22Rv1 (cell line): ENCODE measurements at regions not wholly inside any gene's neighbourhood (a gene's known extent, or its start where the extent isn't known, plus 50 kb on each side); places are given as distances from the start of the nearest gene placed in this dataset.

Experiments used
- H3K27ac ChIP-seq: fragments of 450-650 bp; 2 replicates; pipeline ENCODE4 v1.5.1; 2017
- CTCF ChIP-seq: fragments of 450-650 bp; IDR thresholded peaks from 2 replicates; pipeline ENCODE4 v1.5.1; 2017; ENCODE audit warnings: mild to moderate bottlenecking
- ZFX ChIP-seq: fragments of 450-650 bp; IDR thresholded peaks from 2 replicates; pipeline ENCODE4 v1.6.1; 2017; ENCODE audit warnings: antibody characterized with exemption, borderline replicate concordance

- H3K27ac ChIP-seq: no peak overlapping the region
- TF ChIP-seq ZFX (no peak), CTCF (no peak)
Measured at GRCh38 chr12:124680863-124681778, 113.7 kb upstream of the NCOR2 start.

- TF ChIP-seq ZFX (no peak), CTCF (no peak)
- H3K27ac ChIP-seq: no peak overlapping the region
Measured at GRCh38 chr12:124679533-124680371, 112.3 kb upstream of the NCOR2 start.

GRCh38 chr12:124679047-124679446 lies 111.6 kb upstream of the NCOR2 start:
- no peak overlapping the region for H3K27ac ChIP-seq
- TF ChIP-seq CTCF (no peak), ZFX (no peak)

GRCh38 chr12:124678421-124678893 lies 111.0 kb upstream of the NCOR2 start:
- no peak for TF ChIP-seq ZFX
- TF ChIP-seq CTCF: no peak
- no peak overlapping the region for H3K27ac ChIP-seq

- no peak overlapping the region for H3K27ac ChIP-seq
- TF ChIP-seq ZFX (no peak), CTCF (no peak)
Measured at GRCh38 chr12:124677552-124678356, 110.3 kb upstream of the NCOR2 start.

- H3K27ac ChIP-seq: no peak overlapping the region
Measured at GRCh38 chr12:124676714-124677462, 109.5 kb upstream of the NCOR2 start.

More at GRCh38 chr12:124676714-124677462, 109.5 kb upstream of the NCOR2 start:
- TF ChIP-seq ZFX (no peak), CTCF (no peak)
